ENCODE measurements at regions not wholly inside any gene's neighbourhood (a gene's known extent, or its start where the extent isn't known, plus 50 kb on each side); places are given as distances from the start of the nearest gene placed in this dataset.

GRCh38 chr2:49403637-49404036, 249.3 kb upstream of the FSHR start:
- Histone ChIP-seq H3K27me3 (ENCODE audit: control insufficient read depth, insufficient read depth, low read length, poor library complexity, severe bottlenecking) (no peaks in the 10 kb centered on the region), H3K9me3 (ENCODE audit: control insufficient read depth, low read length) (no peaks in the 10 kb centered on the region), H3K27ac (ENCODE audit: low read depth, low read length) (no peak overlapping the region), H3K36me3 (ENCODE audit: control insufficient read depth, insufficient read depth, low read length) (no peaks in the 10 kb centered on the region), H3K4me1 (ENCODE audit: control insufficient read depth, insufficient read depth, low read length) (no peaks in the 10 kb centered on the region), H3K4me3 (ENCODE audit: low read length) (no peak overlapping the region), H3K9ac (ENCODE audit: extremely low read depth, low read length, poor library complexity, severe bottlenecking) (no peak overlapping the region)
- no peaks in the 10 kb centered on the region for H3K4me1 Mint-ChIP-seq
- no peak overlapping the region for H3K27ac Mint-ChIP-seq
- H3K36me3 Mint-ChIP-seq (ENCODE audit: low read depth), result no peaks in the 10 kb centered on the region
- TF ChIP-seq, protein P1, sequence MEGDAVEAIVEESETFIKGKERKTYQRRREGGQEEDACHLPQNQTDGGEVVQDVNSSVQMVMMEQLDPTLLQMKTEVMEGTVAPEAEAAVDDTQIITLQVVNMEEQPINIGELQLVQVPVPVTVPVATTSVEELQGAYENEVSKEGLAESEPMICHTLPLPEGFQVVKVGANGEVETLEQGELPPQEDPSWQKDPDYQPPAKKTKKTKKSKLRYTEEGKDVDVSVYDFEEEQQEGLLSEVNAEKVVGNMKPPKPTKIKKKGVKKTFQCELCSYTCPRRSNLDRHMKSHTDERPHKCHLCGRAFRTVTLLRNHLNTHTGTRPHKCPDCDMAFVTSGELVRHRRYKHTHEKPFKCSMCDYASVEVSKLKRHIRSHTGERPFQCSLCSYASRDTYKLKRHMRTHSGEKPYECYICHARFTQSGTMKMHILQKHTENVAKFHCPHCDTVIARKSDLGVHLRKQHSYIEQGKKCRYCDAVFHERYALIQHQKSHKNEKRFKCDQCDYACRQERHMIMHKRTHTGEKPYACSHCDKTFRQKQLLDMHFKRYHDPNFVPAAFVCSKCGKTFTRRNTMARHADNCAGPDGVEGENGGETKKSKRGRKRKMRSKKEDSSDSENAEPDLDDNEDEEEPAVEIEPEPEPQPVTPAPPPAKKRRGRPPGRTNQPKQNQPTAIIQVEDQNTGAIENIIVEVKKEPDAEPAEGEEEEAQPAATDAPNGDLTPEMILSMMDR (conservative IDR thresholded peaks at IDR 0.05), result peak; percentile 21
- H3K9me3 Mint-ChIP-seq, result no peaks in the 10 kb centered on the region
- no peak for DNase-seq
- H3K4me3 Mint-ChIP-seq, result no peak overlapping the region
- H3K27me3 Mint-ChIP-seq (ENCODE audit: insufficient read depth), result no peaks in the 10 kb centered on the region
- whole genome bisulfite sequencing, 2 experiments (ENCODE audit: insufficient coverage in 1 of 2, insufficient read length in 1 of 2), result 90 to 100% methylated on average over 1 to 2 of the region's 2 CpGs

GRCh38 chr2:49379406-49379805, 225.1 kb upstream of the FSHR start:
- H3K27ac Mint-ChIP-seq, result no peak overlapping the region
- no peaks in the 10 kb centered on the region for H3K27me3 Mint-ChIP-seq (ENCODE audit: insufficient read depth)
- Histone ChIP-seq H3K4me3 (ENCODE audit: low read length) (no peak overlapping the region), H3K4me1 (ENCODE audit: control insufficient read depth, insufficient read depth, low read length) (no peaks in the 10 kb centered on the region), H3K9ac (ENCODE audit: extremely low read depth, low read length, poor library complexity, severe bottlenecking) (no peak overlapping the region), H3K27me3 (ENCODE audit: control insufficient read depth, insufficient read depth, low read length, poor library complexity, severe bottlenecking) (no peaks in the 10 kb centered on the region), H3K36me3 (ENCODE audit: control insufficient read depth, insufficient read depth, low read length) (no peaks in the 10 kb centered on the region), H3K9me3 (ENCODE audit: control insufficient read depth, low read length) (no peaks in the 10 kb centered on the region), H3K27ac (ENCODE audit: low read depth, low read length) (no peak overlapping the region)
- no peak overlapping the region for H3K4me3 Mint-ChIP-seq
- H3K36me3 Mint-ChIP-seq (ENCODE audit: low read depth), result no peaks in the 10 kb centered on the region
- TF ChIP-seq, protein P1 (conservative IDR thresholded peaks at IDR 0.05), result no peak
- no CpG with 5 or more reads among the region's 1 CpG for WGBS, 2 experiments (ENCODE audit: insufficient coverage in 1 of 2, insufficient read length in 1 of 2)
- DNase-seq, result no peak
- H3K4me1 Mint-ChIP-seq, result peaks cover 13% of the 10 kb centered on the region
- H3K9me3 Mint-ChIP-seq, result no peaks in the 10 kb centered on the region

DNA sequence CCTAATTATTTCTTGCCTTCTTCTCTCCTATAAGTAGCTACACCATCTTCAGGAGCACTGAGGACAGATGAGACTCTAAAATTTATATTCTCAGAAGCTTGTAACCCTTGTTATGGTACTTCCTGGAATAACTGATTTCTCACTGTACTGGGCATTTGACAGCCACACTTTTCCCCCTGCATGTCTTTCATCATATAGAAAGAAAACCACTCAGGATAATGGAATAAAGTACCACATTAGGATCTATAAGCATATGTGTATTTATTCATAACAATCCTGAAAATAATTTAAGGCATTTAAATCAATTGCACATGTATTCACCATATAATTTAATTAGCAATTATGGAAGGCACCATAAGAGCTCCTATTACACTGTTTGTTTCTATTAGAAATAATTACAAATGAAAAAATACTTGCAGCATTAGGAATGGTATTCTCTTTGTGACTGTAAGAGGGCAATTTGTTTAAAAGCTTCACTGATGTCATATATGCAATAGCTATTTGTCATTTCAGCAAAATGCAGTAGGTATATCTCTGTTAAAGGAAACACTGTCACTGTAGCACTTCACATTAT, 216.9 kb upstream of the FSHR start:
- Mint-ChIP-seq H3K27ac (no peak overlapping the region), H3K4me3 (no peak overlapping the region), H3K27me3 (ENCODE audit: insufficient read depth) (no peaks in the 10 kb centered on the region), H3K9me3 (no peaks in the 10 kb centered on the region), H3K36me3 (ENCODE audit: low read depth) (no peaks in the 10 kb centered on the region), H3K4me1 (peaks cover 46% of the 10 kb centered on the region)
- Histone ChIP-seq H3K27ac (ENCODE audit: low read depth, low read length) (no peak overlapping the region), H3K9ac (ENCODE audit: extremely low read depth, low read length, poor library complexity, severe bottlenecking) (no peak overlapping the region), H3K36me3 (ENCODE audit: control insufficient read depth, insufficient read depth, low read length) (no peaks in the 10 kb centered on the region), H3K4me3 (ENCODE audit: low read length) (no peak overlapping the region), H3K9me3 (ENCODE audit: control insufficient read depth, low read length) (no peaks in the 10 kb centered on the region), H3K27me3 (ENCODE audit: control insufficient read depth, insufficient read depth, low read length, poor library complexity, severe bottlenecking) (no peaks in the 10 kb centered on the region), H3K4me1 (ENCODE audit: control insufficient read depth, insufficient read depth, low read length) (peaks cover 29% of the 10 kb centered on the region)
- TF ChIP-seq, protein P1 (conservative IDR thresholded peaks at IDR 0.05), result no peak
- no peak for DNase-seq
